SK-N-SH (cell line): ENCODE measurements at regions not wholly inside any gene's neighbourhood (a gene's known extent, or its start where the extent isn't known, plus 50 kb on each side); places are given as distances from the start of the nearest gene placed in this dataset.

Experiments used
- CTCF ChIA-PET: fragments of 300-600, 350-600 bp; formaldehyde crosslinking; extraction: SDS; loops from one replicate; lab custom pipeline; 2021; lab: Yijun Ruan, JAX
- POLR2A ChIA-PET: fragments of 350-600 bp; sonication (Branson Sonifier 250); formaldehyde crosslinking; extraction: SDS; loops from one replicate; lab custom pipeline; 2020; ENCODE audit warnings: antibody characterized with exemption, inconsistent platforms; lab: Yijun Ruan, JAX
- DNase-seq: peaks from one replicate; pipeline ENCODE4 v3.0.0; 2012
- H2AFZ ChIP-seq: fragments of 200-600 bp; sonication (generic); 2 replicates; pipeline ENCODE4 v1.8.1; 2016; ENCODE audit warnings: antibody characterized with exemption, mild to moderate bottlenecking, low read depth
- H3F3A ChIP-seq: fragments of 200-600 bp; sonication (generic); replicated peaks from 2 replicates; pipeline ENCODE3; 2016; ENCODE audit warnings: antibody characterized with exemption, mild to moderate bottlenecking; ENCODE audit not compliant: insufficient read depth
- H3K27ac ChIP-seq, 2 experiments: fragments of 200-500 bp in 1 of 2; fragments of 200-600 bp in 1 of 2; sonication (Bioruptor generic) in 1 of 2; sonication (generic), shearing (Covaris generic) in 1 of 2; 2 replicates each; pipeline versions ENCODE4 v1.5.1 to v1.6.1; 2014 to 2016; ENCODE audit warnings: low read depth in 2 of 2, inconsistent platforms in 1 of 2, low read length in 1 of 2, mild to moderate bottlenecking in 1 of 2, mixed read lengths in 1 of 2
- H3K27me3 ChIP-seq: fragments of 200-600 bp; sonication (generic), shearing (Covaris generic); 2 replicates; pipeline ENCODE4 v1.6.1; 2016; ENCODE audit warnings: mixed run types; ENCODE audit not compliant: insufficient read depth
- H3K36me3 ChIP-seq, 2 experiments: fragments of 200-500 bp in 1 of 2; fragments of 200-600 bp in 1 of 2; sonication (Bioruptor generic) in 1 of 2; sonication (generic) in 1 of 2; replicated peaks in 1 of 2; 2 replicates each; pipeline versions ENCODE3 to v1.5.1; 2014 to 2016; ENCODE audit warnings: low read length in 1 of 2, mild to moderate bottlenecking in 1 of 2; ENCODE audit not compliant: insufficient read depth in 2 of 2, control insufficient read depth in 1 of 2
- H3K4me1 ChIP-seq, 2 experiments: fragments of 200-500 bp in 1 of 2; fragments of 200-600 bp in 1 of 2; sonication (Bioruptor generic) in 1 of 2; sonication (generic), shearing (Covaris generic) in 1 of 2; 2 replicates each; pipeline versions ENCODE4 v1.5.1 to v1.6.1; 2014 to 2016; ENCODE audit warnings: low read depth in 1 of 2, low read length in 1 of 2, mixed run types in 1 of 2; ENCODE audit not compliant: insufficient read depth in 2 of 2, control insufficient read depth in 1 of 2
- H3K4me2 ChIP-seq: fragments of 200-600 bp; sonication (generic), shearing (Covaris generic); 2 replicates; pipeline ENCODE4 v1.6.1; 2017; ENCODE audit warnings: mixed run types
- H3K4me3 ChIP-seq, 2 experiments: fragments of 200-500 bp in 1 of 2; fragments of 200-600 bp in 1 of 2; sonication (Bioruptor generic) in 1 of 2; sonication (generic), shearing (Covaris generic) in 1 of 2; 2 replicates each; pipeline versions ENCODE4 v1.5.1 to v1.8.1; 2014 to 2016; ENCODE audit warnings: low read depth in 2 of 2, inconsistent platforms in 1 of 2, low read length in 1 of 2, mild to moderate bottlenecking in 1 of 2, mixed read lengths in 1 of 2, moderate library complexity in 1 of 2
- H3K79me2 ChIP-seq: fragments of 200-600 bp; sonication (generic); 2 replicates; pipeline ENCODE4 v1.8.1; 2017; ENCODE audit warnings: mild to moderate bottlenecking; ENCODE audit not compliant: insufficient read depth
- H3K9ac ChIP-seq: fragments of 200-600 bp; sonication (generic); 2 replicates; pipeline ENCODE4 v1.6.1; 2017; ENCODE audit warnings: mixed run types
- H3K9me2 ChIP-seq: fragments of 200-600 bp; sonication (generic); 2 replicates; pipeline ENCODE4 v1.6.1; 2017; ENCODE audit warnings: mixed run types
- H3K9me3 ChIP-seq: fragments of 200-600 bp; sonication (generic); 2 replicates; pipeline ENCODE4 v1.6.1; 2017; ENCODE audit warnings: mixed run types, mild to moderate bottlenecking, moderate library complexity
- H4K20me1 ChIP-seq: fragments of 200-600 bp; sonication (generic); 2 replicates; pipeline ENCODE4 v1.6.1; 2017; ENCODE audit warnings: mild to moderate bottlenecking, mixed run types; ENCODE audit not compliant: insufficient read depth
- ELF1 ChIP-seq: IDR thresholded peaks from 2 replicates; pipeline ENCODE4 v1.4.0; 2012
- FOXJ3 ChIP-seq: sonication (generic); formaldehyde crosslinking; IDR thresholded peaks from 2 replicates; pipeline ENCODE4 v1.5.1; 2020; ENCODE audit warnings: mild to moderate bottlenecking, missing genetic modification reagents
- GABPA ChIP-seq: IDR thresholded peaks from 2 replicates; pipeline ENCODE4 v1.4.0; 2012; ENCODE audit warnings: low read depth, mild to moderate bottlenecking
- JUND ChIP-seq: IDR thresholded peaks from 2 replicates; pipeline ENCODE4 v1.4.0; 2012
- MEF2A ChIP-seq: IDR thresholded peaks from 2 replicates; pipeline ENCODE4 v1.4.0; 2012; ENCODE audit warnings: low read depth, borderline replicate concordance
- PBX3 ChIP-seq: IDR thresholded peaks from 2 replicates; pipeline ENCODE4; 2012
- RAD21 ChIP-seq: IDR thresholded peaks from 2 replicates; pipeline ENCODE4 v1.6.1; 2012; ENCODE audit warnings: mild to moderate bottlenecking, low read length
- TAF1 ChIP-seq: IDR thresholded peaks from 2 replicates; pipeline ENCODE4 v1.6.1; 2012; ENCODE audit warnings: low read depth, mild to moderate bottlenecking, low read length, moderate library complexity, borderline replicate concordance
- TCF12 ChIP-seq: IDR thresholded peaks from 2 replicates; pipeline ENCODE4 v1.4.0; 2012
- TEAD4 ChIP-seq: IDR thresholded peaks from 2 replicates; pipeline ENCODE4 v1.4.0; 2012; ENCODE audit warnings: mild to moderate bottlenecking, borderline replicate concordance; ENCODE audit not compliant: insufficient read depth
- USF1 ChIP-seq: IDR thresholded peaks from 2 replicates; pipeline ENCODE4 v1.4.0; 2012; ENCODE audit warnings: low read depth, borderline replicate concordance
- WGBS: methylation state at CpG from one replicate; pipeline ENCODE4 v1.1.6; 2017; ENCODE audit warnings: low lambda C conversion rate; 5-methylcytosine and 5-hydroxymethylcytosine counted together
- TF ChIP-seq, protein P1 (sequence below): IDR thresholded peaks from 2 replicates; pipeline ENCODE4 v1.4.0; 2012; ENCODE audit warnings: low read depth, borderline replicate concordance
- TF ChIP-seq, protein P2 (sequence below): fragments of 150-350 bp; IDR thresholded peaks from 2 replicates; pipeline ENCODE4 v1.6.1; 2017; ENCODE audit warnings: antibody characterized with exemption, low read length, low read depth, borderline replicate concordance
- TF ChIP-seq, protein P3 (sequence below): fragments of 200-600 bp; sonication (generic); IDR thresholded peaks from 2 replicates; pipeline ENCODE4 v1.6.1; 2017; ENCODE audit warnings: antibody characterized with exemption, mild to moderate bottlenecking, moderate library complexity

GRCh38 chr10:34024693-34025425 lies 690.4 kb upstream of the NRP1 start:
- no peak overlapping the region for H2AFZ ChIP-seq

More at GRCh38 chr10:34024693-34025425, 690.4 kb upstream of the NRP1 start:
- Histone ChIP-seq H3K9ac (no peak overlapping the region), H4K20me1 (no peaks in the 10 kb centered on the region), H3K27ac (no peak overlapping the region), H3K27me3 (no peaks in the 10 kb centered on the region), H3K4me1 (no peaks in the 10 kb centered on the region), H3K4me3 (no peak overlapping the region), H3K9me3 (no peaks in the 10 kb centered on the region), H3K4me2 (no peak overlapping the region), H3F3A (no peaks in the 10 kb centered on the region), H3K79me2 (no peaks in the 10 kb centered on the region), H3K36me3 (no peaks in the 10 kb centered on the region), H3K9me2 (no peaks in the 10 kb centered on the region)
- ChIA-PET CTCF (interaction anchor here (0.9 kb wide), 1 partner anchor 17 kb away, joined by 3 read pairs; no protein-coding TSS in a partner anchor), POLR2A (no interaction called here)
- no peak for DNase-seq
- no peak for TF ChIP-seq ELF1
- TF ChIP-seq, protein P1, sequence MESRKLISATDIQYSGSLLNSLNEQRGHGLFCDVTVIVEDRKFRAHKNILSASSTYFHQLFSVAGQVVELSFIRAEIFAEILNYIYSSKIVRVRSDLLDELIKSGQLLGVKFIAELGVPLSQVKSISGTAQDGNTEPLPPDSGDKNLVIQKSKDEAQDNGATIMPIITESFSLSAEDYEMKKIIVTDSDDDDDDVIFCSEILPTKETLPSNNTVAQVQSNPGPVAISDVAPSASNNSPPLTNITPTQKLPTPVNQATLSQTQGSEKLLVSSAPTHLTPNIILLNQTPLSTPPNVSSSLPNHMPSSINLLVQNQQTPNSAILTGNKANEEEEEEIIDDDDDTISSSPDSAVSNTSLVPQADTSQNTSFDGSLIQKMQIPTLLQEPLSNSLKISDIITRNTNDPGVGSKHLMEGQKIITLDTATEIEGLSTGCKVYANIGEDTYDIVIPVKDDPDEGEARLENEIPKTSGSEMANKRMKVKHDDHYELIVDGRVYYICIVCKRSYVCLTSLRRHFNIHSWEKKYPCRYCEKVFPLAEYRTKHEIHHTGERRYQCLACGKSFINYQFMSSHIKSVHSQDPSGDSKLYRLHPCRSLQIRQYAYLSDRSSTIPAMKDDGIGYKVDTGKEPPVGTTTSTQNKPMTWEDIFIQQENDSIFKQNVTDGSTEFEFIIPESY, result no peak
- TF ChIP-seq TCF12, result no peak
- TF ChIP-seq, protein P2, sequence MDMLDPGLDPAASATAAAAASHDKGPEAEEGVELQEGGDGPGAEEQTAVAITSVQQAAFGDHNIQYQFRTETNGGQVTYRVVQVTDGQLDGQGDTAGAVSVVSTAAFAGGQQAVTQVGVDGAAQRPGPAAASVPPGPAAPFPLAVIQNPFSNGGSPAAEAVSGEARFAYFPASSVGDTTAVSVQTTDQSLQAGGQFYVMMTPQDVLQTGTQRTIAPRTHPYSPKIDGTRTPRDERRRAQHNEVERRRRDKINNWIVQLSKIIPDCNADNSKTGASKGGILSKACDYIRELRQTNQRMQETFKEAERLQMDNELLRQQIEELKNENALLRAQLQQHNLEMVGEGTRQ, result 0 out of 2 replicates have a peak, but pooled peaks have one; percentile 12
- peak; percentile 71; the same call in 1 of the 2 replicates for TF ChIP-seq USF1
- TF ChIP-seq RAD21, result no peak
- TF ChIP-seq FOXJ3, result no peak
- no peak for TF ChIP-seq MEF2A
- no peak for TF ChIP-seq GABPA
- TF ChIP-seq, protein P3, sequence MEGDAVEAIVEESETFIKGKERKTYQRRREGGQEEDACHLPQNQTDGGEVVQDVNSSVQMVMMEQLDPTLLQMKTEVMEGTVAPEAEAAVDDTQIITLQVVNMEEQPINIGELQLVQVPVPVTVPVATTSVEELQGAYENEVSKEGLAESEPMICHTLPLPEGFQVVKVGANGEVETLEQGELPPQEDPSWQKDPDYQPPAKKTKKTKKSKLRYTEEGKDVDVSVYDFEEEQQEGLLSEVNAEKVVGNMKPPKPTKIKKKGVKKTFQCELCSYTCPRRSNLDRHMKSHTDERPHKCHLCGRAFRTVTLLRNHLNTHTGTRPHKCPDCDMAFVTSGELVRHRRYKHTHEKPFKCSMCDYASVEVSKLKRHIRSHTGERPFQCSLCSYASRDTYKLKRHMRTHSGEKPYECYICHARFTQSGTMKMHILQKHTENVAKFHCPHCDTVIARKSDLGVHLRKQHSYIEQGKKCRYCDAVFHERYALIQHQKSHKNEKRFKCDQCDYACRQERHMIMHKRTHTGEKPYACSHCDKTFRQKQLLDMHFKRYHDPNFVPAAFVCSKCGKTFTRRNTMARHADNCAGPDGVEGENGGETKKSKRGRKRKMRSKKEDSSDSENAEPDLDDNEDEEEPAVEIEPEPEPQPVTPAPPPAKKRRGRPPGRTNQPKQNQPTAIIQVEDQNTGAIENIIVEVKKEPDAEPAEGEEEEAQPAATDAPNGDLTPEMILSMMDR, result peak; percentile 17; the same call in 1 of the 2 replicates
- peak; percentile 29; the same call in 1 of the 2 replicates for TF ChIP-seq PBX3
- no peak for TF ChIP-seq TEAD4
- no peak for TF ChIP-seq TAF1
- no peak for TF ChIP-seq JUND
- 85% methylated on average over 9 of the region's 9 CpGs for WGBS
